GM12878 (cell line): ENCODE measurements at regions not wholly inside any gene's neighbourhood (a gene's known extent, or its start where the extent isn't known, plus 50 kb on each side); places are given as distances from the start of the nearest gene placed in this dataset. TPM values are rescaled to one million over a fixed set of nuclear protein-coding genes. Genes with fewer than 3 reads are reported as not detected.

ENCODE experiments used
- microRNA-seq: library from miRNA; unstranded; fragments of <30 nt; microRNA quantifications from one replicate; pipeline ENCODE4, GENCODE V29; 2018
- small RNA-seq: library from RNA; depleted of rRNA; stranded (forward); fragments of <200 nt; gene quantifications from one replicate; pipeline ENCODE3, GENCODE V24; 2014

Small RNA genes lying in the stretch of these regions (microRNA-seq; reads per million reads assigned to microRNA genes)
- not detected for gene MIR3668
- gene MIR4465: not detected

Small RNA genes lying in the stretch of these regions (small RNA-seq; reads per million reads assigned to genes)
- gene AL357080.1 (not detected), gene MIR3668 (not detected), gene MIR4465 (not detected), gene RN7SKP106 (not detected), gene RNA5SP220 (not detected)
